Stimulated activated CD4-positive, alpha-beta T cell treated with anti-CD3 and anti-CD28 coated beads, Interleukin-2, amount 100 ng/mL, for 48 hours (primary cell): ENCODE measurements at regions not wholly inside any gene's neighbourhood (a gene's known extent, or its start where the extent isn't known, plus 50 kb on each side); places are given as distances from the start of the nearest gene placed in this dataset.
"Not testable (repeated sequence)": the region's sequence is repeated elsewhere in the genome, so short reads cannot be mapped to it uniquely, and the experiment has no call there.

Experiments used
- DNase-seq, 2 donors: peaks; one replicate each; pipeline ENCODE4 v3.0.0-alpha.2; 2020

- no peak for DNase-seq
Measured at GRCh38 chr15:95024351-95024750, 793.0 kb downstream of the MCTP2 start.

DNA sequence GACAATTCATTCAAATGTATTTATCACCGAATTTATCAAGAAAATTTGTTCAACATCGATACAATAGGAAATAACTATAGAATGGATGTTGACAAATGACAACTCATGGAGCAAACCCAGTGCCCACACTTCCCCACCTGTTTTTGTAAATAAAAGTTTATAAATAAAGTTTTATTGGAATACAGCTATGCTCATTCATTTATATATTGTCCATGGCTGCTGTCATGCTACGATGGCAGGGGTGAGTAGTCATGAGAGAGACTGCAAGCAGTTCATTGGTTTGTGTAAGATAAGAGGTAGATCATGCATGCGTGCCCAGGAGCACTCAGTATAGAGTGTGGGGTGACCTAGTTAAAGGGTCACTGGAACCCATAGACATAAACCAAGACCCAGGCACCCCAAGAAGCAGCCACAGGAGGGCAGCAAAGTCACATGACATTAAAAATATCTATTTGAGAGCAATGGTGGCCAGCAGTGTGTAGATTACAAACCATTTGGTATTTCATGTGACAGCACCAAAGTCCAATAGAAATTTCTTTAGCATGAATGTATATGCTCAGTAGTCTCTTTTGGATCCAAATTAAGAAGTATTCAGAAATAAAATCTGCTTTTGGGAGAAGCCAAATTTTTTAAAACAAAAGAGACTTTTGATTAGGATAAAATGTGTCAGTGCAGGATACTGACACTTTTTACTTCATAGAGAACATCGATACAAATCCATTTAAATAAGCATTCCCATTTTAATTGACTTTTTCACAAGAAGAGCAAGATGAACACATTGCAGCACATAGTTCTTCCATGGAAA, 794.8 kb downstream of the MCTP2 start:
- DNase-seq, result peak; percentile 2 to 5

DNA sequence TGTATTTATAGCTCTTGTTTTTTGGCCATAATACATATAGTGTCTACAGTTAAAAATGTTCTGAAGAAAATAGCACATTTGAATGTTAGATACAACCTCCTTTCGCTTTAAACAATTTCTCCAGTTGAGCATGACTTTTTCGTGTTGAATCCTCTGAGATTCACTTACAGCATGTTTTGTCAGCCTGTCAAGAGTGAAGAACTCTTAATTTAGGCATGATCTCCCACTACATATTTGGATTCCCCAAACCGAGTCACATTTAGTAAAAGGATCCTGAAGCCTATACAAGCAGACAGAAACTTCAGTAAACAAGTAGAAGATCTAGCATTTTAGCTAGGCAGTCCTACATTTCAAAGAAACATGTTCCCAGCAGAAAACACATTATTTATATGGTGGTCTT, 796.6 kb downstream of the MCTP2 start:
- no peak for DNase-seq

GRCh38 chr15:95032156-95032555, 800.8 kb downstream of the MCTP2 start:
- no peak for DNase-seq

DNA sequence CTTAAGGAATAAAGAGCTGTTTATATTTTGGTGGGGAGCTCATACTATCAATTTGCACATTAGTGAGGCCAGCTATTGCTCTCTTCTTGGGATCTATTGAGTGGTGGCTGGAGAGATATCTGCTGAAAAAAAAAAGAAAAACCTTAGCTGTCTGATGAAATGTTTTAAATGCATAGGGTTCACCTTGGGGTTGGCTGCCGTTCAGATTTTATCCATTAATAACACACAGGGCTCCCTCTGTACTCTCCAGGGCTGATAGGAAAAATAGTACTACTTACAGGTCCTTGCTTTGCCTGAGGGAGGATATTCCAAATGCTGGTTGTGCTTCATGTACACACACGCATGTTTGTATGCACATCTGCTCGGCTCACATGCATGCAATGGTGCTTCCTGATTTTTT, 803.7 kb downstream of the MCTP2 start:
- no peak for DNase-seq

GRCh38 chr15:95041297-95041696, 809.9 kb downstream of the MCTP2 start:
- no peak for DNase-seq

GRCh38 chr15:95043236-95043932, 812.0 kb downstream of the MCTP2 start:
- not testable (repeated sequence) for DNase-seq

DNA sequence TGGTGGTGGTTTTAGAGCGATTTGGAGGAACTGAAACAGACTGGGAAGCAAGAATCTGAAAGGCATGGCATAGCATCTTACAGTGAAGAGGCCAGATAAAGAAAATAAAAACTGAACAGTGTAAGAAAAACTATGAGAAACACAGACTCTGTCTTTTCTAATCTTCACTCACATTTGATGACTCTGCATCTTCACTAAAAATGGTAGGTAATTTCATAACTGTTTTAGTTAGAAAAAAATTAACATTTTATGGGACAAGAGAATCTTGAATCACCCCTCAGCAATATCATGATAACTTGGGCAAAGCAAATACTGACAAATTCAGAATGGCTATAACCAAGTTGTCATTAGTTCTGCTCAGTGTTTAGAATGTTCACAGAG, 812.6 kb downstream of the MCTP2 start:
- no peak for DNase-seq

DNA sequence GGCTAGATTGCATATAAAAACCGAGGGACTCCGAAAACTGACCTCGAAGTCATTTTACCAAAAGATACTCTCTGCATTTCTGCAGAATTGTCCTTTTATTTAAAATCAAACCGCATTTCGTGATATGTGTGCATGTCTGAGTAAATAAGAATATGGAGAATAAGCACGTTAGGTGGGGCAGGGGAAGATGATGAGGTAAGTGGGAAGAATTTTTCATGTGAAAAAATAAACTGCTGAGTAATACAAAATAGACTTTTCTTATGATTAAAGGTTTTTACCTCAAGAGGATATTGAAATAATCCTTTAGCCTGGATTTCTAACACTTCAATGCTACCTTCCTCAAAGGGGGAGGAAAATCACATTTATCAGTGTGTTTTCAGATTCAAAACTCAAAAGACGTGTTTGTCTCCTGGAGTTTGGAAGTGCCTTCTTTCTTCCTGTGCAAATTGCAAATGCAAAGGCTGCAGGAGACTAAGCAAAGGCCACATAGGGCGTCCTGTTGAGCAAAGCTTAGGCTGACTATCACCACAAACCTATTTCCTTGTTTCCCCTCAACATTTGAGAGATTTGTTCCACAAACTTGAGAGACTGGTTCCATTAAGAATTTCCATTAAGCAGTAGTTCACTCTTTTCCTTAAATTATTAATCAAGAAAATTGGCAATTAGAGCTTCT, 813.5 kb downstream of the MCTP2 start:
- DNase-seq, result no peak

GRCh38 chr15:95051861-95052260, 820.5 kb downstream of the MCTP2 start:
- DNase-seq, result no peak

- DNase-seq, result no peak
Measured at GRCh38 chr15:95059346-95059905, 828.1 kb downstream of the MCTP2 start.

- no peak for DNase-seq
Measured at GRCh38 chr15:95068701-95069521, 837.5 kb downstream of the MCTP2 start.

GRCh38 chr15:95075792-95076677, 844.7 kb downstream of the MCTP2 start:
- DNase-seq, result no peak

DNA sequence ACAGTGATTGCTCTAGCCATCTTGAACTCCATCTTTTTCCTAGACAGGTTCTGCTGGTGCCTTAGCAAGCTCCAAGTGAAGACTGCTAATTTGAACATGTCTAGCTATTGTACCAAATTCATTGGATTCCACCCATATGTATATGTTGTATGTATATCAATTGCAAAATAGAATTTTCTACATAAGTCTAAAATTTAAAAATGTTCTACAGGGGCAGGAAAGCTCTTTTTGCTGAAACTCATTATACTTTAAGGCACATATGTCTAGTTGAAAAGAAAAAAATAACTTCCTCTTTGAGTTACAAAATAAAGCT, 845.3 kb downstream of the MCTP2 start:
- DNase-seq, result no peak

DNA sequence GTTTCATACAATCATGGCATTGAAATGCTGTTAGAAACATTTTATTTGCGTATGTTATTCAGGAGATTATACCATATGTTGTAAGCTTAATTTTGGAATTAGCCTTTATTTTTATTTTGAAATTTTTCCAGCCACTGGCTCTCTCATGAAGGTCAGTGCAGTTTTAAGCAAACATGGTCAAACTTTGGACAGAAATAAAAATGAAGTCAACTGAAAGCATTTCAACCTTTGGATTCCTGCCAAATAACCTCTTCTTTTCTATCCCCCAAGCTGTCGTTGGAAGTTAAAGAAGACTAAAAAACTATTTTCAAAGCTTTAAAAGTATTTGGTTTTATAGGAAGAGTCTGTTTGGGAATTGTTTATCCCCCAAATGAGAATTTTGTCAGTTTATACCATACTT, 846.6 kb downstream of the MCTP2 start:
- no peak for DNase-seq

DNA sequence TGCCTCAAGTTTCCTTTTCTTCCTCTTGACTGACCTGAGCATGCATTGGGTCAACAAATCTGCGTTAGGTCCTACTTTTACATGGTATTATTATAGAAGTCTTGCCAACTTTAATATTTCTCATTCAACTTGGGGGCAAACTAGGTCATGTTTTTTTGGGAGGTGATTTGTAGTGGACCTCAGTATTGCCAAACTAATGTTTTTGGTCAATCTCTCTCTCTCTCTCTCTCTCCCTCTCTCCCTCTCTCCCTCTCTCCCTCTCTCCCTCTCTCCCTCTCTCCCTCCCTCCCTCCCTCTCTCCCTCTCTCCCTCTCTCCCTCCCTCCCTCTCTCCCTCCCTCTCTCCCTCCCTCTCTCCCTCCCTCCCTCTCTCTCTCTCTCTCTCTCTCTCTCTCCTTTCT, 848.9 kb downstream of the MCTP2 start:
- not testable (repeated sequence) for DNase-seq

- no peak for DNase-seq
Measured at GRCh38 chr15:95085056-95085455, 853.7 kb downstream of the MCTP2 start.

- DNase-seq, result no peak
Measured at GRCh38 chr15:95086531-95087252, 855.3 kb downstream of the MCTP2 start.

GRCh38 chr15:95087253-95087609, 855.9 kb downstream of the MCTP2 start:
- DNase-seq, result no peak

GRCh38 chr15:95091444-95091843, 860.1 kb downstream of the MCTP2 start:
- no peak for DNase-seq

DNA sequence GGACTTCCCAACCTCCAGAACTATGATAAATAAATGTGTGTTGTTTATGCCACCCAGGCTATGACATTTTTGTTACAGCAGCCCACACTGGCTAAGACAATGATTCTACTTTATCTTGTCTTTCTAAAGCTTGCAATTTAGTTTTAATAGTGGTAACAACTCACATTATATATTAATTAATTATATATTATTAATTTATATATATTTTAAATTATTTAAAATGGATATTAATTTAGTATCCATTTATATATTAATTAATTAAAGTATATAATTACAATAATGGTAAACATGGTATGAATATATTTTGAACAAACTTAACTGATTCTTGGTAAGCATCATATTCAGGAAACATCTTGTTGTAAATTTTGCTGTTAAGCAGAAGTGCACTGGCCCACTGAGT, 863.9 kb downstream of the MCTP2 start:
- no peak for DNase-seq
